Spleen (tissue), 11 donors: ENCODE measurements at regions not wholly inside any gene's neighbourhood (a gene's known extent, or its start where the extent isn't known, plus 50 kb on each side); places are given as distances from the start of the nearest gene placed in this dataset.
"Not testable (repeated sequence)": the region's sequence is repeated elsewhere in the genome, so short reads cannot be mapped to it uniquely, and the experiment has no call there.

Experiments used
- DNase-seq: peaks from one replicate; pipeline ENCODE4 v3.0.0-alpha.2; 2020
- H3K27ac ChIP-seq, 8 donors: fragments of 200-600 bp; sonication (generic) in 7 of 8; 1 replicate in 4 of 8; 2 replicates in 4 of 8; pipeline versions ENCODE4 v1.5.0 to v1.8.0; 2016 to 2021; ENCODE audit warnings: inconsistent platforms in 4 of 8, mild to moderate bottlenecking in 4 of 8, moderate library complexity in 1 of 8
- H3K27me3 ChIP-seq, 7 donors: fragments of 200-600 bp; sonication (generic) in 6 of 7; replicated peaks in 1 of 7; 1 replicate in 4 of 7; 2 replicates in 3 of 7; pipeline versions ENCODE4 v1.5.0 to v1.8.0; 2016 to 2021; ENCODE audit warnings: inconsistent platforms in 3 of 7, mild to moderate bottlenecking in 1 of 7
- H3K36me3 ChIP-seq, 6 donors: fragments of 200-600 bp; sonication (generic) in 5 of 6; 1 replicate in 4 of 6; 2 replicates in 2 of 6; pipeline versions ENCODE4 v1.5.0 to v1.8.0; 2016 to 2021; ENCODE audit warnings: inconsistent platforms in 2 of 6
- H3K4me1 ChIP-seq, 6 donors: fragments of 200-600 bp; sonication (generic) in 5 of 6; 1 replicate in 3 of 6; 2 replicates in 3 of 6; pipeline versions ENCODE4 v1.5.0 to v1.8.0; 2016 to 2021; ENCODE audit warnings: inconsistent platforms in 3 of 6
- H3K4me3 ChIP-seq, 8 donors: fragments of 200-600 bp; sonication (generic) in 7 of 8; 1 replicate in 4 of 8; 2 replicates in 4 of 8; pipeline versions ENCODE4 v1.5.0 to v1.8.0; 2016 to 2021; ENCODE audit warnings: inconsistent platforms in 4 of 8, mild to moderate bottlenecking in 4 of 8, moderate library complexity in 2 of 8
- H3K9me3 ChIP-seq, 8 donors: fragments of 200-600 bp; sonication (generic) in 7 of 8; 1 replicate in 4 of 8; 2 replicates in 4 of 8; pipeline versions ENCODE4 v1.5.0 to v1.8.0; 2016 to 2021; ENCODE audit warnings: inconsistent platforms in 4 of 8
- CTCF ChIP-seq, 11 experiments: fragments of 200-600 bp in 7 of 11; fragments of 450-650 bp in 4 of 11; sonication (generic) in 4 of 11; IDR thresholded peaks in 8 of 11; conservative IDR thresholded peaks in 3 of 11; 1 replicate in 7 of 11; 2 replicates in 4 of 11; pipeline versions ENCODE4 v1.4.0 to v1.8.0; 2016 to 2021; ENCODE audit warnings: antibody characterized with exemption in 11 of 11, inconsistent platforms in 4 of 11, mild to moderate bottlenecking in 1 of 11
- POLR2A ChIP-seq, 3 donors: fragments of 450-650 bp; IDR thresholded peaks; one replicate each; pipeline ENCODE4 v1.5.1; 2017; ENCODE audit warnings: antibody characterized with exemption in 3 of 3, mild to moderate bottlenecking in 1 of 3
- POLR2AphosphoS5 ChIP-seq, 3 donors: sonication (generic); formaldehyde crosslinking; IDR thresholded peaks; one replicate each; pipeline ENCODE4 v1.5.1; 2017; ENCODE audit warnings: antibody characterized with exemption in 3 of 3
- WGBS, 5 donors: extraction: QIAGEN DNeasy Blood & Tissue Kit in 3 of 5; methylation state at CpG; one replicate each; pipeline versions ENCODE4 v1.1.5 to v1.1.7; 2013 to 2018; 5-methylcytosine and 5-hydroxymethylcytosine counted together
- intact Hi-C: fragments of 100-400 bp; cut with DNase I; formaldehyde crosslinking; loops from one replicate; pipeline ENCODE4 v1.15.0; 2023; ENCODE audit warnings: low total_unique reads
- donor health status: healthy with polysubstance abuse.
- donor health status: DM: no; HTN: no; CAD: no; lungs with moderate emphysema.
- donor health status: DM: no; HTN: no; CAD: no.
- donor health status: Bipolar disorder and iron deficiency.
- donor health status: healthy.
- donor health status: DM: no; HTN: no; CAD: no.
- donor health status: DM: yes; HTN: yes; CAD: no.

- intact Hi-C loops, result no loop called here
Measured at GRCh38 chr13:58379221-58379620, 747.7 kb downstream of the PCDH17 start.

GRCh38 chr13:58385336-58385735, 753.8 kb downstream of the PCDH17 start:
- H3K27me3 ChIP-seq, H3K4me3 ChIP-seq, H3K9me3 ChIP-seq, DNase-seq, H3K27ac ChIP-seq, intact Hi-C loops, H3K36me3 ChIP-seq, H3K4me1 ChIP-seq: not testable (repeated sequence)
- 90 to 93% (median 93%) methylated on average over 18 of the region's 18 CpGs for WGBS, 5 donors

More at GRCh38 chr13:58379221-58379620, 747.7 kb downstream of the PCDH17 start:
- H3K27ac ChIP-seq, result no peak overlapping the region
- no peak overlapping the region for H3K4me3 ChIP-seq
- TF ChIP-seq POLR2A (IDR thresholded peaks at IDR 0.05) (no peak), CTCF (IDR thresholded peaks at IDR 0.05 in 8 of 11, conservative IDR thresholded peaks at IDR 0.05 in 3 of 11) (no peak), POLR2AphosphoS5 (IDR thresholded peaks at IDR 0.05) (no peak)
- 73 to 84% (median 82%) methylated on average over 1 of the region's 1 CpG for WGBS, 5 donors
- DNase-seq, result no peak
- no peaks in the 10 kb centered on the region for H3K27me3 ChIP-seq
- H3K9me3 ChIP-seq, result peaks cover 0 to 5% (median 0%) of the 10 kb centered on the region in 8 donors
- no peaks in the 10 kb centered on the region for H3K36me3 ChIP-seq
- H3K4me1 ChIP-seq, result no peaks in the 10 kb centered on the region

- H3K4me1 ChIP-seq, result no peaks in the 10 kb centered on the region
- no peaks in the 10 kb centered on the region for H3K27me3 ChIP-seq
- H3K4me3 ChIP-seq, result no peak overlapping the region
- intact Hi-C loops, result no loop called here
- H3K36me3 ChIP-seq, result no peaks in the 10 kb centered on the region
- 84 to 96% (median 89%) methylated on average over 6 of the region's 6 CpGs for WGBS, 5 donors
- H3K9me3 ChIP-seq, result peaks cover 3 to 40% (median 16%) of the 10 kb centered on the region in 8 donors
- no peak overlapping the region for H3K27ac ChIP-seq
- TF ChIP-seq POLR2AphosphoS5 (IDR thresholded peaks at IDR 0.05) (no peak), POLR2A (IDR thresholded peaks at IDR 0.05) (no peak), CTCF (IDR thresholded peaks at IDR 0.05 in 8 of 11, conservative IDR thresholded peaks at IDR 0.05 in 3 of 11) (no peak)
- peak; percentile 59 for DNase-seq
Measured at GRCh38 chr13:58397596-58398387, 766.2 kb downstream of the PCDH17 start.

- no peaks in the 10 kb centered on the region for H3K27me3 ChIP-seq
- H3K4me3 ChIP-seq, result no peak overlapping the region
- peaks cover 3 to 53% (median 25%) of the 10 kb centered on the region in 8 donors for H3K9me3 ChIP-seq
- TF ChIP-seq POLR2A (IDR thresholded peaks at IDR 0.05), result no peak
- TF ChIP-seq CTCF (IDR thresholded peaks at IDR 0.05 in 8 of 11, conservative IDR thresholded peaks at IDR 0.05 in 3 of 11), result no peak
- TF ChIP-seq POLR2AphosphoS5 (IDR thresholded peaks at IDR 0.05), result no peak
- H3K4me1 ChIP-seq, result no peaks in the 10 kb centered on the region
- no peak overlapping the region for H3K27ac ChIP-seq
- intact Hi-C loops, result no loop called here
- H3K36me3 ChIP-seq, result no peaks in the 10 kb centered on the region
- DNase-seq, result no peak
Measured at GRCh38 chr13:58399263-58399662, 767.7 kb downstream of the PCDH17 start.
